ENCODE measurements at regions not wholly inside any gene's neighbourhood (a gene's known extent, or its start where the extent isn't known, plus 50 kb on each side); places are given as distances from the start of the nearest gene placed in this dataset.

GRCh38 chr12:87511371-87511770 is 517.8 kb downstream of the C12orf50 start:
- Mint-ChIP-seq H3K4me3 (no peak overlapping the region), H3K27ac (no peak overlapping the region), H3K4me1 (ENCODE audit: low read depth) (no peaks in the 10 kb centered on the region), H3K27me3 (no peaks in the 10 kb centered on the region), H3K36me3 (ENCODE audit: low read depth) (no peaks in the 10 kb centered on the region), H3K9me3 (peaks cover 3% of the 10 kb centered on the region)
- POLR2A ChIA-PET = no interaction called here
- no peak for DNase-seq
- no peak for TF ChIP-seq CTCF (IDR thresholded peaks at IDR 0.05)
- intact Hi-C loops (cut with micrococcal nuclease) = no loop called here
- CTCF ChIA-PET = no interaction called here
- ATAC-seq = no peak

- Mint-ChIP-seq H3K9me3 (peaks cover 5% of the 10 kb centered on the region), H3K36me3 (ENCODE audit: low read depth) (no peaks in the 10 kb centered on the region), H3K27ac (no peak overlapping the region), H3K27me3 (no peaks in the 10 kb centered on the region), H3K4me3 (no peak overlapping the region), H3K4me1 (ENCODE audit: low read depth) (no peaks in the 10 kb centered on the region)
- POLR2A ChIA-PET = no interaction called here
- no peak for TF ChIP-seq CTCF (IDR thresholded peaks at IDR 0.05)
- DNase-seq (no peak), ATAC-seq (no peak)
- intact Hi-C loops (cut with micrococcal nuclease) = no loop called here
- CTCF ChIA-PET = no interaction called here
Observed at GRCh38 chr12:87509237-87509820, 519.9 kb downstream of the C12orf50 start.

- DNase-seq (no peak), ATAC-seq (no peak)
- POLR2A ChIA-PET = no interaction called here
- no peak overlapping the region for H3K4me3 Mint-ChIP-seq
- H3K27me3 Mint-ChIP-seq = no peaks in the 10 kb centered on the region
- TF ChIP-seq CTCF (IDR thresholded peaks at IDR 0.05) = no peak
- intact Hi-C loops (cut with micrococcal nuclease) = no loop called here
- CTCF ChIA-PET = no interaction called here
- no peaks in the 10 kb centered on the region for H3K36me3 Mint-ChIP-seq (ENCODE audit: low read depth)
- H3K4me1 Mint-ChIP-seq (ENCODE audit: low read depth) = no peaks in the 10 kb centered on the region
- no peak overlapping the region for H3K27ac Mint-ChIP-seq
- no peaks in the 10 kb centered on the region for H3K9me3 Mint-ChIP-seq
Observed at GRCh38 chr12:87491598-87491997, 537.6 kb downstream of the C12orf50 start.

- ATAC-seq = no peak
- Mint-ChIP-seq H3K4me1 (ENCODE audit: low read depth) (no peaks in the 10 kb centered on the region), H3K27me3 (no peaks in the 10 kb centered on the region), H3K36me3 (ENCODE audit: low read depth) (no peaks in the 10 kb centered on the region), H3K4me3 (no peak overlapping the region), H3K9me3 (no peaks in the 10 kb centered on the region), H3K27ac (no peak overlapping the region)
- intact Hi-C loops (cut with micrococcal nuclease) = no loop called here
- CTCF ChIA-PET = no interaction called here
- no peak for DNase-seq
- no peak for TF ChIP-seq CTCF (IDR thresholded peaks at IDR 0.05)
- POLR2A ChIA-PET = no interaction called here
Observed at GRCh38 chr12:87491089-87491488, 538.1 kb downstream of the C12orf50 start.

- DNase-seq (no peak), ATAC-seq (no peak)
- Mint-ChIP-seq H3K4me1 (ENCODE audit: low read depth) (no peaks in the 10 kb centered on the region), H3K27ac (no peak overlapping the region), H3K9me3 (peaks cover 4% of the 10 kb centered on the region), H3K27me3 (no peaks in the 10 kb centered on the region), H3K4me3 (no peak overlapping the region), H3K36me3 (ENCODE audit: low read depth) (no peaks in the 10 kb centered on the region)
- intact Hi-C loops (cut with micrococcal nuclease) = no loop called here
- TF ChIP-seq CTCF (IDR thresholded peaks at IDR 0.05) = no peak
- ChIA-PET POLR2A (no interaction called here), CTCF (no interaction called here)
Observed at GRCh38 chr12:87469295-87469694, 559.9 kb downstream of the C12orf50 start.
